ENCODE measurements at regions not wholly inside any gene's neighbourhood (a gene's known extent, or its start where the extent isn't known, plus 50 kb on each side); places are given as distances from the start of the nearest gene placed in this dataset.

DNA sequence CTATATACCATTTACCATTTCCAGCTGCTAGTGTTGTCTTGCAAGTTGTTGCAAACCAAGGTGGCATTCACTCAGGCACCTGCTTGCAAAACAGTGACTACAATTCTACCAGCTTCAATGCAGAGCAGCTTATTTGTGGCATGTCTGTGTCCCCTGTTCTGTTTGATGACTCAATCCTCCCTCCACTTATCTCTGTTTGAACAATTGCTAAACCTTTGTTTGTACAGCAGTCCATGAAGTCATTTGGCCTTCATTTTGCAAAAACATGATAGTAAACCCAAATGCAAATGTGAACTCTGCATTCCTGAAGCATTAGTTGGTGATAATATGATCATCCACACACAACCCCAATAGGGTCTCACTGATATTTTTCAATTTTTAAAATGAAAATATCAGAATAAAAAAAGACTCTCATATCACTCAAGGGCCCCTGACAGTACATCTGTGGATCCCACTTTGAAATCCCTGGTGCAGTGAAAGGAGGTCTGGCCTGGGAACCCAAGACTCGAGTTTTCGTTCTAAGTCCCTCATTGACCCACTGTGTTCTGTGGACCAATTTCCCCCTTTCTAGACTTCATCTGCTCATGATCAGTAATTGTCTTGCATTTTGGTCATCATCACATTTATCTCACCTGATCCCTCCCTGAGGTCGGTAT, 425.4 kb downstream of the RPS24 start:
- TF ChIP-seq POLR2AphosphoS5 (IDR thresholded peaks at IDR 0.05; ENCODE audit: low read depth, low read length) = no peak
- TF ChIP-seq, protein P1, sequence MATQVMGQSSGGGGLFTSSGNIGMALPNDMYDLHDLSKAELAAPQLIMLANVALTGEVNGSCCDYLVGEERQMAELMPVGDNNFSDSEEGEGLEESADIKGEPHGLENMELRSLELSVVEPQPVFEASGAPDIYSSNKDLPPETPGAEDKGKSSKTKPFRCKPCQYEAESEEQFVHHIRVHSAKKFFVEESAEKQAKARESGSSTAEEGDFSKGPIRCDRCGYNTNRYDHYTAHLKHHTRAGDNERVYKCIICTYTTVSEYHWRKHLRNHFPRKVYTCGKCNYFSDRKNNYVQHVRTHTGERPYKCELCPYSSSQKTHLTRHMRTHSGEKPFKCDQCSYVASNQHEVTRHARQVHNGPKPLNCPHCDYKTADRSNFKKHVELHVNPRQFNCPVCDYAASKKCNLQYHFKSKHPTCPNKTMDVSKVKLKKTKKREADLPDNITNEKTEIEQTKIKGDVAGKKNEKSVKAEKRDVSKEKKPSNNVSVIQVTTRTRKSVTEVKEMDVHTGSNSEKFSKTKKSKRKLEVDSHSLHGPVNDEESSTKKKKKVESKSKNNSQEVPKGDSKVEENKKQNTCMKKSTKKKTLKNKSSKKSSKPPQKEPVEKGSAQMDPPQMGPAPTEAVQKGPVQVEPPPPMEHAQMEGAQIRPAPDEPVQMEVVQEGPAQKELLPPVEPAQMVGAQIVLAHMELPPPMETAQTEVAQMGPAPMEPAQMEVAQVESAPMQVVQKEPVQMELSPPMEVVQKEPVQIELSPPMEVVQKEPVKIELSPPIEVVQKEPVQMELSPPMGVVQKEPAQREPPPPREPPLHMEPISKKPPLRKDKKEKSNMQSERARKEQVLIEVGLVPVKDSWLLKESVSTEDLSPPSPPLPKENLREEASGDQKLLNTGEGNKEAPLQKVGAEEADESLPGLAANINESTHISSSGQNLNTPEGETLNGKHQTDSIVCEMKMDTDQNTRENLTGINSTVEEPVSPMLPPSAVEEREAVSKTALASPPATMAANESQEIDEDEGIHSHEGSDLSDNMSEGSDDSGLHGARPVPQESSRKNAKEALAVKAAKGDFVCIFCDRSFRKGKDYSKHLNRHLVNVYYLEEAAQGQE (IDR thresholded peaks at IDR 0.05; ENCODE audit: insufficient read depth in 1 of 2, low read depth in 2 of 2, low read length in 2 of 2) = no peak
- no peak for TF ChIP-seq TAF1 (IDR thresholded peaks at IDR 0.05; ENCODE audit: borderline replicate concordance, insufficient read depth, low read length)
